Endodermal cell (in vitro differentiated cells): ENCODE measurements at regions not wholly inside any gene's neighbourhood (a gene's known extent, or its start where the extent isn't known, plus 50 kb on each side); places are given as distances from the start of the nearest gene placed in this dataset.

Experiments used
- DNase-seq: peaks from one replicate; pipeline ENCODE4 v3.0.0-alpha.2; 2017
- H3K27ac ChIP-seq: 2 replicates; pipeline ENCODE4 v1.5.1; 2013; ENCODE audit warnings: mild to moderate bottlenecking, low read depth, low read length, moderate library complexity
- H3K27me3 ChIP-seq: 2 replicates; pipeline ENCODE4 v1.6.1; 2013; ENCODE audit warnings: mild to moderate bottlenecking, low read length, moderate library complexity; ENCODE audit not compliant: insufficient read depth, control insufficient read depth, poor library complexity, severe bottlenecking
- H3K36me3 ChIP-seq: 2 replicates; pipeline ENCODE4 v1.7.0; 2013; ENCODE audit warnings: mild to moderate bottlenecking, low read length, moderate library complexity; ENCODE audit not compliant: control insufficient read depth, insufficient read depth
- H3K4me1 ChIP-seq: one replicate; pipeline ENCODE4 v1.7.0; 2013; ENCODE audit warnings: low read length; ENCODE audit not compliant: control insufficient read depth, insufficient read depth
- H3K4me3 ChIP-seq: 2 replicates; pipeline ENCODE4 v1.5.1; 2013; ENCODE audit warnings: mild to moderate bottlenecking, low read length, moderate library complexity
- H3K9ac ChIP-seq: 2 replicates; pipeline ENCODE4 v1.6.1; 2013; ENCODE audit warnings: mild to moderate bottlenecking, low read length, moderate library complexity; ENCODE audit not compliant: poor library complexity, severe bottlenecking; ENCODE audit errors: extremely low read depth
- H3K9me3 ChIP-seq: 2 replicates; pipeline ENCODE4 v1.6.1; 2013; ENCODE audit warnings: mild to moderate bottlenecking, low read length, moderate library complexity; ENCODE audit not compliant: control insufficient read depth
- H3K27ac Mint-ChIP-seq: 2 replicates; pipeline ENCODE4 v1.8.0; 2020; ENCODE audit warnings: mixed read lengths
- H3K27me3 Mint-ChIP-seq: 2 replicates; pipeline ENCODE4 v1.8.0; 2021; ENCODE audit warnings: mild to moderate bottlenecking, mixed read lengths; ENCODE audit not compliant: insufficient read depth
- H3K36me3 Mint-ChIP-seq: 2 replicates; pipeline ENCODE4 v1.8.0; 2020; ENCODE audit warnings: low read depth, mixed read lengths
- H3K4me1 Mint-ChIP-seq: 2 replicates; pipeline ENCODE4 v1.8.0; 2020; ENCODE audit warnings: mixed read lengths
- H3K4me3 Mint-ChIP-seq: 2 replicates; pipeline ENCODE4 v1.8.0; 2020; ENCODE audit warnings: mild to moderate bottlenecking, moderate library complexity, mixed read lengths
- H3K9me3 Mint-ChIP-seq: 2 replicates; pipeline ENCODE4 v1.8.0; 2020; ENCODE audit warnings: mild to moderate bottlenecking, mixed read lengths
- CTCF ChIP-seq: fragments of 200-600 bp; sonication (generic); conservative IDR thresholded peaks from 2 replicates; pipeline ENCODE4 v1.5.0; 2021; ENCODE audit warnings: antibody characterized with exemption, mild to moderate bottlenecking
- WGBS, 2 experiments: methylation state at CpG; one replicate each; pipeline versions ENCODE4 v1.1.5 to v1.1.7; 2013; ENCODE audit warnings: missing lambda C conversion rate in 2 of 2, mixed read lengths in 1 of 2; ENCODE audit not compliant: insufficient coverage in 1 of 2, insufficient read length in 1 of 2; 5-methylcytosine and 5-hydroxymethylcytosine counted together

GRCh38 chr16:26993511-26993910, 73.2 kb upstream of the C16orf82 start:
- no peak overlapping the region for H3K27ac Mint-ChIP-seq
- 89 to 95% methylated on average over 10 of the region's 10 CpGs for WGBS, 2 experiments
- DNase-seq, result no peak
- no peaks in the 10 kb centered on the region for H3K36me3 Mint-ChIP-seq
- Histone ChIP-seq H3K4me3 (no peak overlapping the region), H3K36me3 (no peaks in the 10 kb centered on the region), H3K9me3 (peaks cover 19% of the 10 kb centered on the region), H3K27ac (no peak overlapping the region), H3K4me1 (peaks cover 10% of the 10 kb centered on the region), H3K9ac (no peak overlapping the region), H3K27me3 (peaks cover 44% of the 10 kb centered on the region)
- H3K9me3 Mint-ChIP-seq, result peaks cover 9% of the 10 kb centered on the region
- peaks cover 19% of the 10 kb centered on the region for H3K4me1 Mint-ChIP-seq
- H3K27me3 Mint-ChIP-seq, result peaks cover 64% of the 10 kb centered on the region
- no peak for TF ChIP-seq CTCF
- no peak overlapping the region for H3K4me3 Mint-ChIP-seq

GRCh38 chr16:26993963-26994362, 72.8 kb upstream of the C16orf82 start:
- peaks cover 40% of the 10 kb centered on the region for H3K27me3 ChIP-seq
- no peak overlapping the region for H3K27ac Mint-ChIP-seq
- no peak overlapping the region for H3K27ac ChIP-seq
- H3K36me3 ChIP-seq, result no peaks in the 10 kb centered on the region
- H3K4me1 Mint-ChIP-seq, result peaks cover 19% of the 10 kb centered on the region
- H3K36me3 Mint-ChIP-seq, result no peaks in the 10 kb centered on the region
- H3K9me3 ChIP-seq, result peaks cover 19% of the 10 kb centered on the region
- TF ChIP-seq CTCF, result no peak
- H3K9ac ChIP-seq, result no peak overlapping the region
- peaks cover 10% of the 10 kb centered on the region for H3K4me1 ChIP-seq
- WGBS, 2 experiments, result 77 to 83% methylated on average over 3 to 5 of the region's 5 CpGs
- H3K27me3 Mint-ChIP-seq, result peaks cover 65% of the 10 kb centered on the region
- no peak overlapping the region for H3K4me3 Mint-ChIP-seq
- peak; percentile 34 for DNase-seq
- peaks cover 9% of the 10 kb centered on the region for H3K9me3 Mint-ChIP-seq
- no peak overlapping the region for H3K4me3 ChIP-seq

- no peak for TF ChIP-seq CTCF
- Histone ChIP-seq H3K4me1 (peaks cover 10% of the 10 kb centered on the region), H3K27me3 (peaks cover 30% of the 10 kb centered on the region), H3K9ac (no peak overlapping the region), H3K9me3 (peaks cover 19% of the 10 kb centered on the region), H3K27ac (no peak overlapping the region), H3K36me3 (no peaks in the 10 kb centered on the region), H3K4me3 (no peak overlapping the region)
- peaks cover 19% of the 10 kb centered on the region for H3K4me1 Mint-ChIP-seq
- no peak overlapping the region for H3K27ac Mint-ChIP-seq
- no peaks in the 10 kb centered on the region for H3K36me3 Mint-ChIP-seq
- H3K4me3 Mint-ChIP-seq, result no peak overlapping the region
- 83 to 94% methylated on average over 2 to 4 of the region's 4 CpGs for WGBS, 2 experiments
- DNase-seq, result peak; percentile 34
- peaks cover 59% of the 10 kb centered on the region for H3K27me3 Mint-ChIP-seq
- peaks cover 9% of the 10 kb centered on the region for H3K9me3 Mint-ChIP-seq
Measured at GRCh38 chr16:26995522-26995921, 71.2 kb upstream of the C16orf82 start.
